Tibial nerve (tissue), 4 donors: ENCODE measurements at regions not wholly inside any gene's neighbourhood (a gene's known extent, or its start where the extent isn't known, plus 50 kb on each side); places are given as distances from the start of the nearest gene placed in this dataset.

Experiments
- DNase-seq, 2 donors: peaks; one replicate each; pipeline ENCODE4 v3.0.0-alpha.2; 2019; ENCODE audit warnings: low spot score in 2 of 2
- H3K27ac ChIP-seq, 4 donors: fragments of 200-600 bp; sonication (generic) in 3 of 4; one replicate each; pipeline ENCODE4 v1.5.1; 2017 to 2019; ENCODE audit warnings: mild to moderate bottlenecking in 1 of 4
- H3K27me3 ChIP-seq, 2 donors: fragments of 200-600 bp; sonication (generic) in 1 of 2; one replicate each; pipeline versions ENCODE4 v1.5.1 to v1.6.0; 2017 to 2019
- H3K36me3 ChIP-seq, 3 donors: fragments of 200-600 bp; sonication (generic); one replicate each; pipeline ENCODE4 v1.5.1; 2018 to 2019
- H3K4me1 ChIP-seq, 4 donors: fragments of 200-600 bp; sonication (generic) in 3 of 4; one replicate each; pipeline ENCODE4 v1.5.1; 2017 to 2019
- H3K4me3 ChIP-seq, 4 donors: fragments of 200-600 bp; sonication (generic) in 3 of 4; one replicate each; pipeline ENCODE4 v1.5.1; 2017 to 2019; ENCODE audit warnings: mild to moderate bottlenecking in 1 of 4, moderate library complexity in 1 of 4
- H3K9me3 ChIP-seq, 4 donors: fragments of 200-600 bp; sonication (generic) in 3 of 4; one replicate each; pipeline ENCODE4 v1.5.1; 2017 to 2019
- EP300 ChIP-seq, 2 donors: sonication (generic); formaldehyde crosslinking; IDR thresholded peaks; one replicate each; pipeline ENCODE4 v1.6.1; 2017; ENCODE audit warnings: antibody characterized with exemption in 2 of 2, mild to moderate bottlenecking in 1 of 2
- POLR2A ChIP-seq, 2 donors: fragments of 450-650 bp; IDR thresholded peaks; one replicate each; pipeline ENCODE4 v1.6.1; 2017; ENCODE audit warnings: antibody characterized with exemption in 2 of 2, mild to moderate bottlenecking in 2 of 2, moderate library complexity in 2 of 2
- WGBS, 2 donors: methylation state at CpG; one replicate each; pipeline ENCODE4 v1.1.5; 2018; 5-methylcytosine and 5-hydroxymethylcytosine counted together
- TF ChIP-seq, protein P1 (sequence below), 5 experiments: fragments of 200-600 bp in 3 of 5; fragments of 450-650 bp in 2 of 5; sonication (generic) in 3 of 5; IDR thresholded peaks; one replicate each; pipeline ENCODE4 v1.5.1; 2016 to 2019; ENCODE audit warnings: antibody characterized with exemption in 5 of 5, mild to moderate bottlenecking in 3 of 5, moderate library complexity in 2 of 5

DNA sequence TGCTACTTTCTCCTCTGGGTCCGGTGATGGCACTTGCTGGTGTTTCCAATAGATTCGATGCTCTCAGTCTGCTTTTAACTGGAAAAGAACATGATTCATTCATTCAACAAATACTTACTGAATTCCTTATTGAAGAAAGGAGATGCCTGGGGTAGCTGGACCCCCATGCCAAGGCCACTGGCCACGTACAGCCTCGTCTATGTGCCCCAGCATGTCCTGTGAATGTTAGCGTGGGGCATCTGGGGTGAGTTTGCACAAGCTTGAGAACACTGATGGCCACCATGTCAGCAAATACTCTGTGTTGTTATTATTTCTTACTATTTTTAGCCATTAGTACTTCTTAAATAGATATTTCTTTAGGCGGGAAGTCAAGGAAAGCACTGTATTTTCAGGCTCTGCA, 112.0 kb upstream of the OXGR1 start:
- 81 to 89% methylated on average over 6 of the region's 6 CpGs for WGBS, 2 donors
- Histone ChIP-seq H3K36me3 (no peaks in the 10 kb centered on the region), H3K4me1 (peaks cover 0 to 23% (median 8%) of the 10 kb centered on the region in 4 donors), H3K4me3 (no peak overlapping the region), H3K9me3 (no peaks in the 10 kb centered on the region), H3K27ac (no peak overlapping the region), H3K27me3 (no peaks in the 10 kb centered on the region)
- no peak for DNase-seq
- TF ChIP-seq, protein P1, sequence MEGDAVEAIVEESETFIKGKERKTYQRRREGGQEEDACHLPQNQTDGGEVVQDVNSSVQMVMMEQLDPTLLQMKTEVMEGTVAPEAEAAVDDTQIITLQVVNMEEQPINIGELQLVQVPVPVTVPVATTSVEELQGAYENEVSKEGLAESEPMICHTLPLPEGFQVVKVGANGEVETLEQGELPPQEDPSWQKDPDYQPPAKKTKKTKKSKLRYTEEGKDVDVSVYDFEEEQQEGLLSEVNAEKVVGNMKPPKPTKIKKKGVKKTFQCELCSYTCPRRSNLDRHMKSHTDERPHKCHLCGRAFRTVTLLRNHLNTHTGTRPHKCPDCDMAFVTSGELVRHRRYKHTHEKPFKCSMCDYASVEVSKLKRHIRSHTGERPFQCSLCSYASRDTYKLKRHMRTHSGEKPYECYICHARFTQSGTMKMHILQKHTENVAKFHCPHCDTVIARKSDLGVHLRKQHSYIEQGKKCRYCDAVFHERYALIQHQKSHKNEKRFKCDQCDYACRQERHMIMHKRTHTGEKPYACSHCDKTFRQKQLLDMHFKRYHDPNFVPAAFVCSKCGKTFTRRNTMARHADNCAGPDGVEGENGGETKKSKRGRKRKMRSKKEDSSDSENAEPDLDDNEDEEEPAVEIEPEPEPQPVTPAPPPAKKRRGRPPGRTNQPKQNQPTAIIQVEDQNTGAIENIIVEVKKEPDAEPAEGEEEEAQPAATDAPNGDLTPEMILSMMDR (IDR thresholded peaks at IDR 0.05), result no peak
- TF ChIP-seq POLR2A (IDR thresholded peaks at IDR 0.05), result no peak
- no peak for TF ChIP-seq EP300 (IDR thresholded peaks at IDR 0.05)

DNA sequence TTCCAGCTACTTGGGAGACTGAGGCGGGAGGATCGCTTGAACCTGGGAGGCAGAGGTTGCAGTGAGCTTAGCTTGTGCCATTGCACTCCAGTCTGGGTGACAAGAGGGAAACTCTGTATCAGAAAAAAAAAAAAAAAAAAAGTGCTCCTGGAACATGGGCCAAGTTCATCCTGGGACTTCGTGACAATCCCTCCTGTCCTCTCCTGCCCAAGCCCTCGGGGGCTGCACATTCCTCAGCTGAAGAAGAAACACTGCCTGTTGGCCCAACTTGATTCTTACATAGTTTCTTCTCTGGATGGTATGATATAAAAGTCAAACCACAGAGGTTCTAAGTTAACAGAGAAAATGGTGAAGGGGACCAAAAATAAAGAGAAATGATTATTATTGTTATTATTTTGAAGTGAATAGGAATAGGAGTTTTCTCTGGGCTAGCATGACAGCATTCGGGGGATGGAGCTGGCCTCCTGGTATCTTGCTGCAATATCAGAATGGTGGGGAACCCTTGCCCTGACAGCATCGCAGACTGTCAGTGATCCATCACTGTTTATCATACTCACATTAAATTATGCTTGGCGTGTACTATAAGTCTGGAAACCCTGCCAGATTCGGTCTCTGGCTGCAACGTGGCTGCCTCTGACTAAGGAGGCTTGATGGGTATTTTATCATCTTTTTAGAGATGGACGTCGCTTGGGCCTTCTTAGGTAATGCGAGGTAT, 113.7 kb upstream of the OXGR1 start:
- H3K36me3 ChIP-seq, result no peaks in the 10 kb centered on the region
- no peaks in the 10 kb centered on the region for H3K27me3 ChIP-seq
- TF ChIP-seq, protein P1 (IDR thresholded peaks at IDR 0.05), result no peak
- TF ChIP-seq POLR2A (IDR thresholded peaks at IDR 0.05) (no peak), EP300 (IDR thresholded peaks at IDR 0.05) (no peak)
- peaks cover 0 to 39% (median 16%) of the 10 kb centered on the region in 4 donors for H3K4me1 ChIP-seq
- no peaks in the 10 kb centered on the region for H3K9me3 ChIP-seq
- no peak for DNase-seq
- H3K27ac ChIP-seq, result no peak overlapping the region
- no peak overlapping the region for H3K4me3 ChIP-seq
- 72 to 78% methylated on average over 12 of the region's 12 CpGs for WGBS, 2 donors

- DNase-seq, result no peak
- H3K27me3 ChIP-seq, result no peaks in the 10 kb centered on the region
- TF ChIP-seq POLR2A (IDR thresholded peaks at IDR 0.05) (no peak), EP300 (IDR thresholded peaks at IDR 0.05) (no peak)
- TF ChIP-seq, protein P1 (IDR thresholded peaks at IDR 0.05), result no peak
- no peak overlapping the region for H3K4me3 ChIP-seq
- no peaks in the 10 kb centered on the region for H3K9me3 ChIP-seq
- no peak overlapping the region for H3K27ac ChIP-seq
- H3K4me1 ChIP-seq, result peaks cover 0 to 45% (median 19%) of the 10 kb centered on the region in 4 donors
- no peaks in the 10 kb centered on the region for H3K36me3 ChIP-seq
- WGBS, 2 donors, result 75 to 77% methylated on average over 3 of the region's 3 CpGs
Observed at GRCh38 chr13:97108530-97108900, 113.6 kb upstream of the MBNL2 start.

DNA sequence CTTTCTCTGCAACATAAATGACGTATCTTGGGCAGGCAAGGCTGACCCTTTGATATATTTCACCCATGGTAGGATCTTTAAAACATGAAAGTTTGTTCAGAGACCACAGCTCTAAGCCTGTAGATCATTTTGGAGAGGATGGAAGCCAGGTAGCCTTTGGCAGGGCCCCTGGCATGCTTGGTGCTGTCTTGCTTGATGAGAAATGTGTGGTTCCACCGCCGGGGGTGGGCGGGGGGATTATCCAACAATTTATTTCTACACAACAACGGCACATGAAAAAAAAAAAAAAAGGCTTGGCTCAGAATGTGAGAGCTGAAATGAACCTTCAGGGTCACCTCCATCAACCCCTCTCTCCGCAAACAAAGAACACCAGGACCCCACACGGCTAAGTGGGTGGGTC, 112.9 kb upstream of the MBNL2 start:
- 77 to 91% methylated on average over 7 of the region's 7 CpGs for WGBS, 2 donors

More for the DNA sequence above, 112.9 kb upstream of the MBNL2 start:
- Histone ChIP-seq H3K4me1 (peaks cover 0 to 52% (median 26%) of the 10 kb centered on the region in 4 donors), H3K9me3 (no peaks in the 10 kb centered on the region), H3K27me3 (no peaks in the 10 kb centered on the region), H3K27ac (peak overlapping the region in 1 of 4 donors; percentile 84), H3K4me3 (peak overlapping the region in 1 of 4 donors; percentile 37), H3K36me3 (no peaks in the 10 kb centered on the region)
- no peak for DNase-seq
- TF ChIP-seq, protein P1 (IDR thresholded peaks at IDR 0.05), result no peak
- TF ChIP-seq POLR2A (IDR thresholded peaks at IDR 0.05) (no peak), EP300 (IDR thresholded peaks at IDR 0.05) (no peak)
